Kidney (tissue), 13 donors: ENCODE measurements at regions not wholly inside any gene's neighbourhood (a gene's known extent, or its start where the extent isn't known, plus 50 kb on each side); places are given as distances from the start of the nearest gene placed in this dataset.
A peak's percentile ranks its signal among the peaks of the same experiment; 100 is the strongest.

Source experiments
- DNase-seq, 5 donors: peaks; one replicate each; pipeline ENCODE4 v3.0.0-alpha.2; 2013 to 2020
- FAIRE-seq: peaks from 2 replicates; lab custom pipeline; 2012; peaks lifted over from hg19 to GRCh38; lab: Jason Lieb, UNC
- H3K27ac ChIP-seq, 2 donors: one replicate each; pipeline ENCODE4 v1.7.0; 2013; ENCODE audit warnings: low read depth in 2 of 2, low read length in 2 of 2, inconsistent platforms in 1 of 2
- H3K27me3 ChIP-seq: one replicate; pipeline ENCODE4 v1.7.1; 2013; ENCODE audit warnings: low read length, inconsistent platforms; ENCODE audit not compliant: control insufficient read depth, insufficient read depth
- H3K36me3 ChIP-seq, 3 donors: one replicate each; pipeline versions ENCODE4 v1.7.0 to v1.7.1; 2013; ENCODE audit warnings: low read length in 3 of 3, control low read depth in 1 of 3, inconsistent platforms in 1 of 3; ENCODE audit not compliant: insufficient read depth in 3 of 3, control insufficient read depth in 2 of 3
- H3K4me1 ChIP-seq, 3 donors: one replicate each; pipeline versions ENCODE4 v1.7.0 to v1.7.1; 2013; ENCODE audit warnings: low read length in 3 of 3, inconsistent platforms in 1 of 3, low read depth in 1 of 3; ENCODE audit not compliant: control insufficient read depth in 2 of 3, insufficient read depth in 2 of 3
- H3K4me3 ChIP-seq, 3 donors: one replicate each; pipeline versions ENCODE4 v1.7.0 to v1.8.1; 2013; ENCODE audit warnings: low read length in 3 of 3, control low read depth in 1 of 3, inconsistent platforms in 1 of 3
- H3K9ac ChIP-seq, 3 donors: one replicate each; pipeline versions ENCODE4 v1.7.0 to v1.7.1; 2013; ENCODE audit warnings: low read length in 3 of 3, control low read depth in 1 of 3, inconsistent platforms in 1 of 3
- H3K9me3 ChIP-seq, 3 donors: one replicate each; pipeline versions ENCODE4 v1.7.0 to v1.7.1; 2013; ENCODE audit warnings: low read length in 3 of 3, control low read depth in 1 of 3, inconsistent platforms in 1 of 3; ENCODE audit not compliant: control insufficient read depth in 2 of 3, insufficient read depth in 1 of 3
- CTCF ChIP-seq: IDR thresholded peaks from 3 replicates; pipeline ENCODE4 v1.5.1; 2012; ENCODE audit warnings: mild to moderate bottlenecking, moderate library complexity, borderline replicate concordance; ENCODE audit not compliant: insufficient read depth; ENCODE audit errors: extremely low read depth
- intact Hi-C: fragments of 100-400 bp; cut with DNase I; formaldehyde crosslinking; loops from one replicate; pipeline ENCODE4 v1.11.1; 2022
- donor health status: control.
- donor health status: control.
- donor health status: control.
- donor health status: control.
- donor health status: control.
- donor health status: DM: yes; HTN: yes; CAD: no.
- donor health status: Normal renal cell carcinoma (clear cell type).

- Histone ChIP-seq H3K36me3 (no peaks in the 10 kb centered on the region), H3K4me1 (no peaks in the 10 kb centered on the region), H3K27me3 (no peaks in the 10 kb centered on the region), H3K9ac (no peak overlapping the region), H3K4me3 (no peak overlapping the region), H3K27ac (no peak overlapping the region), H3K9me3 (no peaks in the 10 kb centered on the region)
- no peak for DNase-seq
- intact Hi-C loops, result no loop called here
- FAIRE-seq, result peak; percentile 29
- peak; percentile 15 for TF ChIP-seq CTCF
These were observed 60.4 kb upstream of the FAR2 start for GRCh38 chr12:29088611-29089219.
